ENCODE measurements at regions not wholly inside any gene's neighbourhood (a gene's known extent, or its start where the extent isn't known, plus 50 kb on each side); places are given as distances from the start of the nearest gene placed in this dataset.

DNA sequence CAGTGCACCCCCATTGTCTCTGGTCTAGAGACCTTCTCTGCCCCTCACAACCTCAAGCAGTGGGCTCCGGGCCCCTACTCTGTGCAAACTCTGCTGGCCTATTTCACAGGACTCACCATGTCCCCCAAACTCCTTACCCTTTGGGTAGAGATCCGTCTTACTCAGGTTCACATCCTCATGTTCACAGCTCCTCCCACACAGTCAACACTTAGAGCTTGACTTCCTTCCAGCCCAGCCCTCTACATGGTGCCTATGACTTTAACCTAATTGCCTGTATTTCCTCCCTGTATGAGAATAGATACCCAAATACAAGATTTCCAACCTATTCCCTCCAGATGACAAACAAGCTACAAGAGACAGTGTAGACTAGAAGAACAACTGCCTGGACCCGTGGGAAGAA is 528.6 kb upstream of the JARID2 start:
- H3K36me3 ChIP-seq: no peaks in the 10 kb centered on the region
- in situ Hi-C loops (cut with MboI; ENCODE audit: low sequenced_read_pairs in 4 of 4): no loop called here
- TF ChIP-seq, protein P1, sequence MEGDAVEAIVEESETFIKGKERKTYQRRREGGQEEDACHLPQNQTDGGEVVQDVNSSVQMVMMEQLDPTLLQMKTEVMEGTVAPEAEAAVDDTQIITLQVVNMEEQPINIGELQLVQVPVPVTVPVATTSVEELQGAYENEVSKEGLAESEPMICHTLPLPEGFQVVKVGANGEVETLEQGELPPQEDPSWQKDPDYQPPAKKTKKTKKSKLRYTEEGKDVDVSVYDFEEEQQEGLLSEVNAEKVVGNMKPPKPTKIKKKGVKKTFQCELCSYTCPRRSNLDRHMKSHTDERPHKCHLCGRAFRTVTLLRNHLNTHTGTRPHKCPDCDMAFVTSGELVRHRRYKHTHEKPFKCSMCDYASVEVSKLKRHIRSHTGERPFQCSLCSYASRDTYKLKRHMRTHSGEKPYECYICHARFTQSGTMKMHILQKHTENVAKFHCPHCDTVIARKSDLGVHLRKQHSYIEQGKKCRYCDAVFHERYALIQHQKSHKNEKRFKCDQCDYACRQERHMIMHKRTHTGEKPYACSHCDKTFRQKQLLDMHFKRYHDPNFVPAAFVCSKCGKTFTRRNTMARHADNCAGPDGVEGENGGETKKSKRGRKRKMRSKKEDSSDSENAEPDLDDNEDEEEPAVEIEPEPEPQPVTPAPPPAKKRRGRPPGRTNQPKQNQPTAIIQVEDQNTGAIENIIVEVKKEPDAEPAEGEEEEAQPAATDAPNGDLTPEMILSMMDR (IDR thresholded peaks at IDR 0.05 in 4 of 5, conservative IDR thresholded peaks at IDR 0.05 in 1 of 5): no peak
- TF ChIP-seq POLR2A (IDR thresholded peaks at IDR 0.05): no peak
- DNase-seq (no peak), ATAC-seq (no peak)
- H3K4me1 ChIP-seq: peaks cover 4 to 20% of the 10 kb centered on the region in 2 donors
- no peaks in the 10 kb centered on the region for H3K9me3 ChIP-seq
- intact Hi-C loops (cut with DNase I; ENCODE audit: low total_unique reads): no loop called here
- no peaks in the 10 kb centered on the region for H3K27me3 ChIP-seq
- no peak overlapping the region for H3K4me3 ChIP-seq
- no peak overlapping the region for H3K27ac ChIP-seq

DNA sequence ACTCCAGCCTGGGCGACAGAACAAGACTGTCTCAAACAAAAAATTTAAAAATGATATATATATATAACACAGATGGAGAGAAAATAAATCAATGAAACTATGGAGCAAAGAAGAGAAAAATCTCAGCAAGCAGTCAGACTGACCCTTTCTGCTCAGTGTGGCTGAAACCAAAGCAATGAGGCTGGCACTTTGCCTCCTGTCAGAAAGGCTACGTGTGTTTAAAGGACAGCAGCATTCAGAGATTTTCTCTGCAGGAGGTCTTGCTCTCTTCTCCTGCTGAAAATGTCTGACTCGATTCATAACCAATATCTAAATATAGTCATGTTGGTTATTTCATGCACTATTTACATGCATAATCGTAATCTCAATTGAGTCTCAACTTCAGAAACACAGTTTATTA is 527.0 kb upstream of the JARID2 start:
- TF ChIP-seq POLR2A (IDR thresholded peaks at IDR 0.05): no peak
- TF ChIP-seq, protein P1 (IDR thresholded peaks at IDR 0.05 in 4 of 5, conservative IDR thresholded peaks at IDR 0.05 in 1 of 5): no peak

DNA sequence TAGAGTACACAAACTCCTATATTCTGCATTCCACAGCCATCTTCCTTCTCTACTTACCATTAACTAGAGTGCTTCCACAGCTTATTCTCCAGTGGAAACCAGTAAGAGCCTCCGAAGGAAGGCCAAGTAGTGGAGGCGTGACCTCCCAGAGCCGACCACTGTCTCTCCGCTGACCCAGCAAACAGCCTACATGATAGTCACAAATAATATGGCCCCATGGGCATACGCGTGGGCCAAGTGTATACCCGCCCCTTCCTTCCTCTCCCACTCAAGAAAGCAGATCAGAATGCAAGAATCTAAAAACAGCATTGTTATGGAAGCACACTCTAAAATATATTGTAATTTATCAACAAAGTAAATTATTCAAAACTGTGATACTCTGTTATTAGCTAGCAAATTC is 526.6 kb upstream of the JARID2 start:
- no peak for TF ChIP-seq POLR2A (IDR thresholded peaks at IDR 0.05)
- TF ChIP-seq, protein P1 (IDR thresholded peaks at IDR 0.05 in 4 of 5, conservative IDR thresholded peaks at IDR 0.05 in 1 of 5): no peak
- no peak overlapping the region for H3K27ac ChIP-seq
- in situ Hi-C loops (cut with MboI; ENCODE audit: low sequenced_read_pairs in 4 of 4): no loop called here
- ATAC-seq (no peak), DNase-seq (no peak)
- no peak overlapping the region for H3K4me3 ChIP-seq
- intact Hi-C loops (cut with DNase I; ENCODE audit: low total_unique reads): no loop called here
- no peaks in the 10 kb centered on the region for H3K9me3 ChIP-seq
- H3K27me3 ChIP-seq: no peaks in the 10 kb centered on the region
- H3K4me1 ChIP-seq: peaks cover 0 to 8% of the 10 kb centered on the region in 2 donors
- H3K36me3 ChIP-seq: no peaks in the 10 kb centered on the region

More for the DNA sequence above, 527.0 kb upstream of the JARID2 start:
- DNase-seq (no peak), ATAC-seq (no peak)
- in situ Hi-C loops (cut with MboI; ENCODE audit: low sequenced_read_pairs in 4 of 4): no loop called here
- no peak overlapping the region for H3K4me3 ChIP-seq
- H3K9me3 ChIP-seq: no peaks in the 10 kb centered on the region
- H3K27me3 ChIP-seq: no peaks in the 10 kb centered on the region
- H3K36me3 ChIP-seq: no peaks in the 10 kb centered on the region
- H3K27ac ChIP-seq: no peak overlapping the region
- intact Hi-C loops (cut with DNase I; ENCODE audit: low total_unique reads): no loop called here
- peaks cover 0 to 9% of the 10 kb centered on the region in 2 donors for H3K4me1 ChIP-seq

DNA sequence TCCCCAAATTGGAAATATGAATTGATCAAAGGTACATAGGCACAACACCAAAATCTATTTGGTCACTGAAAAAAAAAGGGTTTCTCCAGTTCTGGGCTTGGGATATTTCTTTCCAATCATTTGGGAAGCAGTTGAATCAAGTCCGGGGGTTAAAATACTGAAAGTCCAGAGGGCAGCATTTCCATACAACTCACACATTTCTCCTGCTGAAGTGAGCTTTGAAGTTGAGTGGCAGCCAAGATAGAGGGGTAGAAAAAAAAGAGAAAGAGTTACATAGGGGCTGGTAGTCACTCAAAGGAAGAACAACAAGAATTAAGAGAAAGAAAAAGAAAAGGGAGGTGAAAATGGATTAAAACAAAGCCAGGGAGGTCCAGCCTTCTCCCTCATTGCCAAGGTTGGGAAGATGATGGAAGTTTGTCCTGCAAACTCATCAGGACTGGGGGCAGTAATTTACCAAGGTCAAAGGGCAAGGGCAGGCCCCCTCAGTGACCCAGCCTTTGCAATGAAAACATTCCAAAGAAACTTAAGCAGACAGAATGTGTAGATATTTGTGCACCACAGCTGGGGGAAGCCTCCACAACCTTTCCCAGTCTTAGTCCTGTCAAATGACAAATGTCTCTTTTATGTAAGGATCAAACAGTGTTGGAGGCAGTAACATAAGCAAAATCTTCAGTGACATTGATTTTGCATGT is 525.3 kb upstream of the JARID2 start:
- ATAC-seq (no peak), DNase-seq (no peak)
- Histone ChIP-seq H3K4me3 (no peak overlapping the region), H3K36me3 (no peaks in the 10 kb centered on the region), H3K4me1 (peaks cover 0 to 8% of the 10 kb centered on the region in 2 donors), H3K27me3 (no peaks in the 10 kb centered on the region), H3K27ac (peak overlapping the region in 1 of 4 donors; percentile 32), H3K9me3 (no peaks in the 10 kb centered on the region)
- in situ Hi-C loops (cut with MboI; ENCODE audit: low sequenced_read_pairs in 4 of 4): no loop called here
- intact Hi-C loops (cut with DNase I; ENCODE audit: low total_unique reads): loop anchor here (10.0 kb wide), 1 partner anchor 904 kb away; no protein-coding TSS in a partner anchor
- TF ChIP-seq, protein P1 (IDR thresholded peaks at IDR 0.05 in 4 of 5, conservative IDR thresholded peaks at IDR 0.05 in 1 of 5): no peak
- TF ChIP-seq POLR2A (IDR thresholded peaks at IDR 0.05): no peak
